Activated CD8-positive, alpha-beta T cell treated with anti-CD3 and anti-CD28 coated beads, Interleukin-2, amount 10 ng/mL, durations not matched to agents 7 days and 5 days (primary cell): ENCODE measurements at regions not wholly inside any gene's neighbourhood (a gene's known extent, or its start where the extent isn't known, plus 50 kb on each side); places are given as distances from the start of the nearest gene placed in this dataset.
"Not testable (repeated sequence)": the region's sequence is repeated elsewhere in the genome, so short reads cannot be mapped to it uniquely, and the experiment has no call there.

Source experiments
- ATAC-seq: fragments of 150-1000 bp; cut with Tn5 transposase; one replicate; pipeline ENCODE4 v1.10.0; 2021; ENCODE audit warnings: moderate library complexity
- CTCF ChIA-PET: fragments of 350-600 bp; sonication (Branson Sonifier 250); formaldehyde crosslinking; loops from one replicate; lab custom pipeline; 2021; ENCODE audit warnings: antibody characterized with exemption; lab: Charles Lee
- POLR2A ChIA-PET: fragments of 350-600 bp; sonication (Branson Sonifier 250); formaldehyde crosslinking; loops from one replicate; lab custom pipeline; 2021; ENCODE audit warnings: antibody characterized with exemption; lab: Charles Lee
- DNase-seq: peaks from one replicate; pipeline ENCODE4 v3.0.0-alpha.2; 2020
- H3K27ac Mint-ChIP-seq: one replicate; pipeline ENCODE4 v1.8.0; 2021; ENCODE audit warnings: mild to moderate bottlenecking, mixed read lengths
- H3K27me3 Mint-ChIP-seq: one replicate; pipeline ENCODE4 v1.8.0; 2021; ENCODE audit warnings: low read depth, mixed read lengths
- H3K36me3 Mint-ChIP-seq: one replicate; pipeline ENCODE4 v1.8.0; 2021; ENCODE audit warnings: low read depth, mixed read lengths
- H3K4me1 Mint-ChIP-seq: one replicate; pipeline ENCODE4 v1.8.0; 2021; ENCODE audit warnings: low read depth, mixed read lengths
- H3K4me3 Mint-ChIP-seq: one replicate; pipeline ENCODE4 v1.8.0; 2021; ENCODE audit warnings: mild to moderate bottlenecking, mixed read lengths
- H3K9me3 Mint-ChIP-seq: one replicate; pipeline ENCODE4 v1.8.0; 2022; ENCODE audit warnings: mixed read lengths; ENCODE audit not compliant: insufficient read depth

DNA sequence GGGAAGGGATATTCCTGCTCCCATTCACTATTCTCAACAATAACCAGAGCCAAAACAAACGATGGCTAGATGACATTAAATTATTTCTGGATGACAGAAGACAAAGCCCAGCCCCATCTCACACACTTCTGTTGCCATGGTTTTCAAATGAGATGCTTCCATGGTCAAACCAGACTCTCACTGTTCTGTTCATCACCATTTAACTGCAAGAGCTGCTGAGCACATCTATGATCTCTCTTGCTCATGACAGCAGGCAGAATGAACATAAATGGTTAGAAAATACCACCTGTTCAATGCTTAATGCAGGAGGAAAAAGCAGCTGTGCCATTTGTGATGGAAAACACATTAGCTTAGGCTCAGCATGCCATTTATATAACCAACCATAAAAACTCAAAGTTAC lies 758.6 kb upstream of the ZWINT start:
- Mint-ChIP-seq H3K36me3 (no peaks in the 10 kb centered on the region), H3K4me1 (no peaks in the 10 kb centered on the region), H3K4me3 (no peak overlapping the region), H3K9me3 (peaks cover 10% of the 10 kb centered on the region), H3K27me3 (no peaks in the 10 kb centered on the region), H3K27ac (no peak overlapping the region)
- DNase-seq (no peak), ATAC-seq (no peak)
- ChIA-PET POLR2A (no interaction called here), CTCF (no interaction called here)

DNA sequence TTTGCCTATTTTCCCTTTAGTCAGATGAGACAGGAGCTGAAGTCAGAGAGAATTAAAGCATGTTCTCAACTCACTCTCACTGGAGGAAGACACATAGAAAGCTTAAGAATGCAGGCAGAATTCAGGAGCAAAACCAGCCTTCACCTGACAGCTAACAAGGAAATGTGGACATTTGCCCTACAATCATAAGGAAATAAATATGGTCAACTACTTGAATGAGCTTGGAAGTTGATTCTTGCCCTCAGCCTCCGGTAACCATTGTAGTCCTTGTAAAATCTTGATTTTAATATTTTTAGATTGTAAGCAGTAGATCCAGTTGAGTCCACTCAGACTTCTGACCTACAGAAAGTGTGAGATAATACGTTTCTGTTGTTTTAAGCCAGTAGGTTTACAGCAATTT lies 752.5 kb upstream of the ZWINT start:
- no peaks in the 10 kb centered on the region for H3K36me3 Mint-ChIP-seq
- H3K4me3 Mint-ChIP-seq: no peak overlapping the region
- ChIA-PET POLR2A (no interaction called here), CTCF (no interaction called here)
- no peak for ATAC-seq
- H3K27ac Mint-ChIP-seq: no peak overlapping the region
- DNase-seq: no peak
- H3K9me3 Mint-ChIP-seq: no peaks in the 10 kb centered on the region
- H3K4me1 Mint-ChIP-seq: no peaks in the 10 kb centered on the region
- H3K27me3 Mint-ChIP-seq: no peaks in the 10 kb centered on the region

DNA sequence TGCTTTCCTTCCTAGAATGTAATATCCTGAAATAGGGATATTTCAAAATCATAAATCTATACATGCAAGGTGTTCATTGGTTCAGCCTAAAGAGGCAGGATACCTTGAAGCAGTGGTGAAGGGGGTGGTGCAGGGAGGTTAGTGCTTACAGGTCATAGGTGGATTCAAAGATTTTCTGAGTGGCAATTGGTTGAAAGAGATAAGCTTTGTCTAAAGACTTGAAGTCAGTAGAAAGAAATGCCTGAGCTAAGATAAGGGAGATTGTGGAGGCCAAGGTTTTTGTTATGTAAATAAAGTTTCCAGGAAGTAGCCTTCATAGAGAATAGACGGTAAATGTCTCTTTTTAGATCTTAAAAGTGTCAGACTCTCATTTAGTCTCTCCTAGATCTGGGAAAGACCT lies 741.2 kb upstream of the ZWINT start:
- Mint-ChIP-seq H3K36me3 (no peaks in the 10 kb centered on the region), H3K27ac (no peak overlapping the region), H3K4me1 (no peaks in the 10 kb centered on the region), H3K4me3 (no peak overlapping the region), H3K9me3 (peaks cover 8% of the 10 kb centered on the region), H3K27me3 (no peaks in the 10 kb centered on the region)
- DNase-seq (no peak), ATAC-seq (no peak)
- CTCF ChIA-PET: no interaction called here
- POLR2A ChIA-PET: no interaction called here

DNA sequence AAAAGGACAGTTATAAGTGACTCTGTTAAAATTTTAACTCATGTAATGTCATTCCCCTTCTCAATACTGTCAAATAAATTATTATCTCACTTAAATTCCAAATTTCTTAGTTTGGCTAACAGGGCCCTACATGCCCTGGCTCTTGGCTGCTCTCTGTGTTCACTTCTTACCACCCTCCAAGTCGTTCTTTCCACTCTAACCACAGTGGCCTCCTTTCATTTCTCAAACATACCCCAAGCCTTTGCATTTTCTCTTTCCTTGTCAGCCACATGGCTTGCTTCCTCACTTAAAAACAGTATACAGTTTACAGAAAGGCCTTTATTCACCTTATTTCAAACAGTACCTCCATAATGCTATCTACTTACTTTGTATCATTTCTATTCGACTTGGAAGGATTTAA lies 737.1 kb upstream of the ZWINT start:
- Mint-ChIP-seq H3K9me3 (peaks cover 6% of the 10 kb centered on the region), H3K36me3 (no peaks in the 10 kb centered on the region), H3K27ac (no peak overlapping the region), H3K4me1 (no peaks in the 10 kb centered on the region), H3K4me3 (no peak overlapping the region), H3K27me3 (no peaks in the 10 kb centered on the region)
- ChIA-PET CTCF (no interaction called here), POLR2A (no interaction called here)
- ATAC-seq (no peak), DNase-seq (no peak)

DNA sequence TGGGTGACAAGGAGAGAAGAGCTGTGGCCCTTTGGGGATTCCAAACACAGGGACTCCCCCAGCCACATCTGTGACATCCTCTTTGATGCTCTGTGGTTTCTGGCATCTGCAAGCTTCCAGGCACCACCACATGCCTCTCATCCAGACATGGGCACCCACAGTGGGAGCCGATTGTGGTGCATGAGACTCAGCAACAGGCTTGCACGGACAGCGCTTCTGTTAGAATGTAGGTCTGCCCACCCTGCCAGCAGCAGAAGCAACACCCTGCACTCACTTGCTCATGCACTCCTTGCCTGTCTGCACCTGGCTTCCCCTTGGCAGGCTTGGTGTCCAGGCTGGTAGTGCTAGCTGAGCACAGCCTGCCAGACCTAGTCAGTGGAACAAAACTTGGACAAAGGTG lies 735.0 kb upstream of the ZWINT start:
- H3K27ac Mint-ChIP-seq: no peak overlapping the region
- H3K4me1 Mint-ChIP-seq: no peaks in the 10 kb centered on the region
- POLR2A ChIA-PET: no interaction called here
- no peaks in the 10 kb centered on the region for H3K36me3 Mint-ChIP-seq
- peaks cover 4% of the 10 kb centered on the region for H3K9me3 Mint-ChIP-seq
- CTCF ChIA-PET: no interaction called here
- H3K4me3 Mint-ChIP-seq: no peak overlapping the region
- H3K27me3 Mint-ChIP-seq: no peaks in the 10 kb centered on the region
- no peak for DNase-seq
- no peak for ATAC-seq

DNA sequence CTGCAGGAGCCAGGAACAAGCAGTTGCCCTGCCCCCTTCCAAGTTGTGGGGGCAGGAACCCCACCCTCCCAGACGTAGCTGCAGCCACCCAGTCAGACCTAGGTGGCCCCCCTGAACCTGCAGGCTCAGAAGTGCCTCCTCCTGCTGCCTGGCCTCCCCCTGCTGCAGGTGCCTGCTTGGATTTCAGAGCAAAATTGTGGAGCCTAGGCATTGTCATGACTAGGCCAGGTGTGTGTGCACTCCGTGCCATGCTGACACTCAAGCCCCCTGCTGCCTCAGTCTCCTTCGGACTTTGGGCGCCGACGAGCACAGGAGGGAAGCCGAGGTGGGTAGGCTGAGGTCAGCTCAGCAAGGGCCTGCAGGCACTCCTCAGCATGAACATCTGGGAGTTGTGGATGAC lies 733.9 kb upstream of the ZWINT start:
- no peak for ATAC-seq
- ChIA-PET POLR2A (no interaction called here), CTCF (no interaction called here)
- H3K36me3 Mint-ChIP-seq: no peaks in the 10 kb centered on the region
- peaks cover 4% of the 10 kb centered on the region for H3K9me3 Mint-ChIP-seq
- no peaks in the 10 kb centered on the region for H3K4me1 Mint-ChIP-seq
- no peak overlapping the region for H3K4me3 Mint-ChIP-seq
- H3K27me3 Mint-ChIP-seq: no peaks in the 10 kb centered on the region
- no peak overlapping the region for H3K27ac Mint-ChIP-seq
- DNase-seq: no peak

DNA sequence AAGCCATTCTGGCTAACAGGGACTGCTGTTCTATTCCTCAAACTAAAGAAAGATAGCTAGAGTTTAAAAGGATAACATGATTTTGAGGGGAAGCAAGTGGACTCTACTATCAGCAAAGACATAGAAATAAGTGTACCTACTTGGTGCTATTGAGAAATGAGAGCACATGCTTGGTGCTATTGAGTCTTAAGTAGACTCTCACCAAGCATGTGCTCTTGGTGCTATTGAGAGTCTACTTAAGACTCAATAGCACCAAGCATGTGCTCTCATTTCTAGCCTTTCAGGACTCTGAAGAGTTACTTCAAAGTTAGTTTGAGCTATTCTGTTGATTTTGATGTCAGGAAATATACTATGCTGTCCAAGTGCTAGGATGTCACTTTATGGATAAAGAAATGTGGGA lies 733.0 kb upstream of the ZWINT start:
- ChIA-PET POLR2A (no interaction called here), CTCF (no interaction called here)
- no peaks in the 10 kb centered on the region for H3K27me3 Mint-ChIP-seq
- H3K4me3 Mint-ChIP-seq: no peak overlapping the region
- DNase-seq (no peak), ATAC-seq (no peak)
- peaks cover 4% of the 10 kb centered on the region for H3K9me3 Mint-ChIP-seq
- H3K27ac Mint-ChIP-seq: no peak overlapping the region
- no peaks in the 10 kb centered on the region for H3K4me1 Mint-ChIP-seq
- no peaks in the 10 kb centered on the region for H3K36me3 Mint-ChIP-seq

DNA sequence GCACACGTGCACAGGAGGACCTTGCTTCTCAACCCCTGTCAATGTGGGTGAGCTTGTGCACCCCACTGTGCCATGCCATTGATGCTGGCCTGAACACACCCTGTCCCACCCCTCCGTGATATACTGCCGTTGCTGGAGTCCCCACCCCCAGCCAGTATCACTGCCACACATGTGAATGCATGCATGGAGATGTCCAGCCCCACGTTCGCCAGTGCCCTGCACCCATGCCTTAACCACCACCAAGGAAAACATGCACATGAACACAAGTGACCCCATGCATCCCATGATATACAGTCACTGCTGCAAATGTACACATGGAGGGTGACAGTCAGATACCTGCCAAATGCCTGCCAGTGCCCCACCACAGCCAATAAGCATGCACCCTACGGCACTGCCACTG lies 692.5 kb upstream of the ZWINT start:
- ChIA-PET CTCF (no interaction called here), POLR2A (no interaction called here)
- no peak overlapping the region for H3K27ac Mint-ChIP-seq
- H3K36me3 Mint-ChIP-seq: no peaks in the 10 kb centered on the region
- H3K4me3 Mint-ChIP-seq: no peak overlapping the region
- H3K4me1 Mint-ChIP-seq: no peaks in the 10 kb centered on the region
- ATAC-seq (no peak), DNase-seq (no peak)
- peaks cover 25% of the 10 kb centered on the region for H3K9me3 Mint-ChIP-seq
- H3K27me3 Mint-ChIP-seq: no peaks in the 10 kb centered on the region

DNA sequence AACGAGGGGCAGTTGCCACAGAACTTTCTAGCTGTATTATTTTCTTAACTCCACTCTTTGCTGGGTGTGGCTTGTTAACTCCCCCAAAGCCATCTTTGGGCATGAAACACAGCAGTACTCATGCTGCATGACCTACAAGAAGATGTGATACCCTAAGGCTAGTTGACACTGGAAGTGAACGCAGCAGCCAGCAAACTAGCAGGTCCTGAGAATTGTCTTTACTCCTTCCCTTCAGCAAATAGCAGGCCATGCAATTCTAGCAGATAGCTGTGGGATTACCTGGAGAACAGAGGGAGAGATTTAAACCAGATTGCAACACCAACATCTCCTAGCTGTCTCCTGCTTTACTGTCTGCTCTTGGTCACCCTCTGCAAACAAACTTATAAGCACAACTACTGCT lies 688.0 kb upstream of the ZWINT start:
- Mint-ChIP-seq H3K4me3 (no peak overlapping the region), H3K27me3 (no peaks in the 10 kb centered on the region), H3K36me3 (no peaks in the 10 kb centered on the region), H3K27ac (no peak overlapping the region), H3K4me1 (no peaks in the 10 kb centered on the region), H3K9me3 (peaks cover 19% of the 10 kb centered on the region)
- ATAC-seq (no peak), DNase-seq (no peak)
- ChIA-PET POLR2A (no interaction called here), CTCF (no interaction called here)

DNA sequence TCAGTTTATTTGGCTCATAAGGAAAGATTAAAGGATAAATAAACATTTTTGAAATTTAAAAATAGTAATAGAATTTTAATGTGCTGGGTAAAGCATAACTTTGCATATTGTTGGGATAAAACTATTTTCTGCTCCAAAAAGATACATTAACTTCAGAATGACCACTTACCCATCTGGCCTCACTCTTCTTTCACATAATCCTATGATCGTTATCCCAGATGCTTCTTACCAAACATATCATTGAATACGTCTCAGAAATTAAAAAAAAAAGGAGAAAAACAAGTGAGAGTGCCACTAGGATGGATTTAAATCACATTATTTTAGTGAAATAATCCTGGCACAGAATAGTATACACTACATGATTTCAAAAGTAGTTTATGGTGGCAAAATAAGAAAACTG lies 677.5 kb upstream of the ZWINT start:
- ChIA-PET POLR2A (no interaction called here), CTCF (no interaction called here)
- no peak for ATAC-seq
- no peak overlapping the region for H3K27ac Mint-ChIP-seq
- H3K9me3 Mint-ChIP-seq: no peaks in the 10 kb centered on the region
- no peak for DNase-seq
- no peaks in the 10 kb centered on the region for H3K36me3 Mint-ChIP-seq
- no peaks in the 10 kb centered on the region for H3K4me1 Mint-ChIP-seq
- H3K4me3 Mint-ChIP-seq: no peak overlapping the region
- no peaks in the 10 kb centered on the region for H3K27me3 Mint-ChIP-seq

DNA sequence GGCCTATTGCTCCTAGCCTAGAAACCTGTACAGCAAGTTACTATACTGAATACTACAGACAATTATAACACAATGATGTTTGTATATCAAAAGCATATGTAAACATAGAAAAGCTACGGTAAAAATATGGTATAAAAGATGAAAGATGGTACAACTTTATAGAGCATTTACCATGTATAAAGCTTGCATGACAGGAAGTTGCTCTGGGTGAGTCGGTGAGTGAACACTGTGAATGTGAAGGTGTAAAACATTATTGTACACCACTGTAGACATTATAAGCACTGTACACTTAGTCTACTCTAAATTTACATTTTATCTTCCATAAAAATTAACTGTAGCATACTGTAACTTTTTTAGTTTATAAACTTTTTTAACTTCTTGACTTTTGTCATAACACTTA lies 674.3 kb upstream of the ZWINT start:
- DNase-seq (no peak), ATAC-seq (no peak)
- Mint-ChIP-seq H3K9me3 (peaks cover 12% of the 10 kb centered on the region), H3K36me3 (no peaks in the 10 kb centered on the region), H3K27ac (no peak overlapping the region), H3K4me3 (no peak overlapping the region), H3K4me1 (no peaks in the 10 kb centered on the region), H3K27me3 (no peaks in the 10 kb centered on the region)
- POLR2A ChIA-PET: no interaction called here
- CTCF ChIA-PET: no interaction called here

DNA sequence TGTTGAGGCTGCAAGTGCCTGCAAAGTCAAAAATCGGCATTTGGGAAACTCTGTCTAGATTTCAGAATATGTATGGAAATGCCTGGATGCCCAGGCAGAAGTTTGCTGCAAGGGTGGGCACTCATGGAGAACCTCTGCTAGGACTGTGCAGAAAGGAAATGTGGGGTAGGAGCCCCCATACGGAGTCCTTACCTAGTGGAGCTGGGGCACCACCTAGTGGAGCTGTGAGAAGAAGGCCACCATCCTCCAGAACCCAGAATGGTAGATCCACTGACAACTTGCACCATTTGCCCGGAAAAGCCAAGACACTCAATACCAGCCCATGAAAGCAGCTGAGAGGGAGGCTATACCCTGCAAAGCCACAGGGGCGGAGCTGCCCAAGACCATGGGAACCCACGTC lies 671.2 kb upstream of the ZWINT start:
- H3K36me3 Mint-ChIP-seq, H3K4me3 Mint-ChIP-seq, H3K27me3 Mint-ChIP-seq, POLR2A ChIA-PET, DNase-seq, H3K4me1 Mint-ChIP-seq, CTCF ChIA-PET, ATAC-seq, H3K27ac Mint-ChIP-seq: not testable (repeated sequence)
- peaks cover 12% of the 10 kb centered on the region for H3K9me3 Mint-ChIP-seq

DNA sequence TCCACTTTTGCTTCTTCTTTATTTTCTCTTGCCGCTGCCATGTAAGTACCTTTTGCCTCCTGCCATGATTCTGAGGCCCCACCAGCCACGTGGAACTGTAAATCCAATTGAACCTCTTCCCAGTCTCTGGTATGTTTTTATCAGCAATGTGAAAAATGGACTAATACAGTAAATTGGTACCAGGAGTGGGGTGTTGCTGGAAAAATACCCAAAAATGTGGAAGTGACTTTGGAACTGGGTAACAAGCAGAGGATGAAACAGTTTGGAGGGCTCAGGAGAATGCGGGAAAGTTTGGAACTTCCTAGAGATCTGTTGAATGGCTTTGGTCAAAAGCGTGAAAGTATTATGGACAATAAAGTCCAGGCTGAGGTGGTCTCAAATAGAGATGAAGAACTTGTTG lies 670.3 kb upstream of the ZWINT start:
- no peak for DNase-seq
- no peaks in the 10 kb centered on the region for H3K27me3 Mint-ChIP-seq
- ChIA-PET CTCF (no interaction called here), POLR2A (no interaction called here)
- no peaks in the 10 kb centered on the region for H3K4me1 Mint-ChIP-seq
- no peak for ATAC-seq
- H3K27ac Mint-ChIP-seq: no peak overlapping the region
- H3K4me3 Mint-ChIP-seq: no peak overlapping the region
- no peaks in the 10 kb centered on the region for H3K36me3 Mint-ChIP-seq
- peaks cover 12% of the 10 kb centered on the region for H3K9me3 Mint-ChIP-seq
